ENCODE measurements at regions not wholly inside any gene's neighbourhood (a gene's known extent, or its start where the extent isn't known, plus 50 kb on each side); places are given as distances from the start of the nearest gene placed in this dataset.

GRCh38 chr10:10133281-10133680 lies 884.4 kb upstream of the CELF2 start:
- Histone ChIP-seq H3K27me3 (ENCODE audit: insufficient read depth, low read depth) (no peaks in the 10 kb centered on the region), H3K4me2 (no peak overlapping the region), H3K36me3 (ENCODE audit: low read depth) (no peaks in the 10 kb centered on the region), H3K4me3 (no peak overlapping the region), H4K20me1 (ENCODE audit: insufficient read depth) (no peaks in the 10 kb centered on the region), H3K9me3 (ENCODE audit: insufficient read depth, low read depth) (no peaks in the 10 kb centered on the region), H3K79me2 (ENCODE audit: low read depth) (no peaks in the 10 kb centered on the region), H3K27ac (no peak overlapping the region), H3F3A (ENCODE audit: insufficient read depth, low read depth) (no peaks in the 10 kb centered on the region), H2AFZ (no peak overlapping the region), H3K4me1 (replicated peaks; ENCODE audit: insufficient read depth) (no peaks in the 10 kb centered on the region), H3K9me2 (ENCODE audit: insufficient read depth) (no peaks in the 10 kb centered on the region)
- BruUV-seq (replicated peaks), result no TSS peak
- TF ChIP-seq EZH2 (IDR thresholded peaks at IDR 0.05; ENCODE audit: low read depth) (no peak), CTCF (conservative IDR thresholded peaks at IDR 0.05) (no peak)
- intact Hi-C loops (cut with micrococcal nuclease; ENCODE audit: unreplicated experiment), result no loop called here
- no peak for DNase-seq
- POLR2A ChIA-PET (ENCODE audit: unreplicated experiment), result interaction anchor here (0.5 kb wide), 1 partner anchor 121 kb away, joined by 3 read pairs; no protein-coding TSS in a partner anchor
- CTCF ChIA-PET, result no interaction called here

- TF ChIP-seq EZH2 (IDR thresholded peaks at IDR 0.05; ENCODE audit: low read depth), result no peak
- TF ChIP-seq CTCF (conservative IDR thresholded peaks at IDR 0.05), result no peak
- Histone ChIP-seq H3K9me3 (ENCODE audit: insufficient read depth, low read depth) (no peaks in the 10 kb centered on the region), H3K4me2 (peak overlapping the region; percentile 59), H3K36me3 (ENCODE audit: low read depth) (no peaks in the 10 kb centered on the region), H3K4me3 (peak overlapping the region; percentile 31; the same call in 1 of the 2 replicates), H3F3A (ENCODE audit: insufficient read depth, low read depth) (no peaks in the 10 kb centered on the region), H3K27ac (no peak overlapping the region), H3K79me2 (ENCODE audit: low read depth) (no peaks in the 10 kb centered on the region), H3K9me2 (ENCODE audit: insufficient read depth) (no peaks in the 10 kb centered on the region), H4K20me1 (ENCODE audit: insufficient read depth) (no peaks in the 10 kb centered on the region), H2AFZ (peak overlapping the region; percentile 60; the same call in 1 of the 2 replicates), H3K27me3 (ENCODE audit: insufficient read depth, low read depth) (no peaks in the 10 kb centered on the region; the same call in 1 of the 2 replicates), H3K4me1 (replicated peaks; ENCODE audit: insufficient read depth) (no peaks in the 10 kb centered on the region)
- ChIA-PET CTCF (no interaction called here), POLR2A (ENCODE audit: unreplicated experiment) (no interaction called here)
- DNase-seq, result no peak
- BruUV-seq (replicated peaks), result no TSS peak
- intact Hi-C loops (cut with micrococcal nuclease; ENCODE audit: unreplicated experiment), result no loop called here
These were observed 879.0 kb upstream of the CELF2 start for GRCh38 chr10:10138685-10139084.

GRCh38 chr10:10141782-10142382 lies 875.8 kb upstream of the CELF2 start:
- Histone ChIP-seq H3K4me3 (no peak overlapping the region), H3K27ac (no peak overlapping the region), H3K4me2 (no peak overlapping the region), H3K27me3 (ENCODE audit: insufficient read depth, low read depth) (no peaks in the 10 kb centered on the region; the same call in 1 of the 2 replicates), H3F3A (ENCODE audit: insufficient read depth, low read depth) (no peaks in the 10 kb centered on the region), H2AFZ (no peak overlapping the region), H3K79me2 (ENCODE audit: low read depth) (no peaks in the 10 kb centered on the region), H3K9me2 (ENCODE audit: insufficient read depth) (no peaks in the 10 kb centered on the region), H3K4me1 (replicated peaks; ENCODE audit: insufficient read depth) (no peaks in the 10 kb centered on the region), H3K9me3 (ENCODE audit: insufficient read depth, low read depth) (no peaks in the 10 kb centered on the region), H3K36me3 (ENCODE audit: low read depth) (no peaks in the 10 kb centered on the region), H4K20me1 (ENCODE audit: insufficient read depth) (no peaks in the 10 kb centered on the region)
- ChIA-PET CTCF (no interaction called here), POLR2A (ENCODE audit: unreplicated experiment) (no interaction called here)
- no peak for TF ChIP-seq EZH2 (IDR thresholded peaks at IDR 0.05; ENCODE audit: low read depth)
- no peak for TF ChIP-seq CTCF (conservative IDR thresholded peaks at IDR 0.05)
- intact Hi-C loops (cut with micrococcal nuclease; ENCODE audit: unreplicated experiment), result no loop called here
- DNase-seq, result no peak
- no TSS peak for BruUV-seq (replicated peaks)
